GM23338 (cell line): ENCODE measurements at regions not wholly inside any gene's neighbourhood (a gene's known extent, or its start where the extent isn't known, plus 50 kb on each side); places are given as distances from the start of the nearest gene placed in this dataset.

Experiments used
- ATAC-seq: fragments of 200-7000 bp; cut with Tn5 transposase; 3 replicates; pipeline ENCODE4 v1.9.1; 2020
- DNase-seq: peaks from one replicate; pipeline ENCODE4 v3.0.0-alpha.2; 2015; ENCODE audit warnings: low spot score
- H2AFZ ChIP-seq: fragments of 200-600 bp; sonication (generic); 2 replicates; pipeline ENCODE4 v1.8.0; 2016; ENCODE audit warnings: antibody characterized with exemption, mild to moderate bottlenecking, moderate library complexity
- H3F3A ChIP-seq: fragments of 200-600 bp; sonication (generic); replicated peaks from 2 replicates; pipeline ENCODE4 v1.8.0; 2017; ENCODE audit warnings: antibody characterized with exemption, mixed run types, low read depth
- H3K27ac ChIP-seq: fragments of 200-600 bp; sonication (generic); 2 replicates; pipeline ENCODE4 v1.6.1; 2016; ENCODE audit warnings: low read depth
- H3K27me3 ChIP-seq: fragments of 200-600 bp; sonication (generic); 2 replicates; pipeline ENCODE4 v1.8.0; 2016; ENCODE audit warnings: mild to moderate bottlenecking, mixed run types, moderate library complexity; ENCODE audit not compliant: insufficient read depth
- H3K36me3 ChIP-seq: fragments of 200-600 bp; sonication (generic); 2 replicates; pipeline ENCODE4 v1.8.0; 2016; ENCODE audit warnings: mild to moderate bottlenecking; ENCODE audit not compliant: insufficient read depth
- H3K4me1 ChIP-seq: fragments of 200-600 bp; sonication (generic); 2 replicates; pipeline ENCODE4 v1.8.0; 2016; ENCODE audit warnings: mild to moderate bottlenecking, moderate library complexity; ENCODE audit not compliant: insufficient read depth
- H3K4me2 ChIP-seq: fragments of 200-600 bp; sonication (generic); 2 replicates; pipeline ENCODE4 v1.7.1; 2017; ENCODE audit warnings: mixed run types
- H3K4me3 ChIP-seq: fragments of 200-600 bp; sonication (generic); 2 replicates; pipeline ENCODE4 v1.6.1; 2016; ENCODE audit warnings: mixed run types
- H3K79me2 ChIP-seq: fragments of 200-600 bp; sonication (generic); replicated peaks from 2 replicates; pipeline ENCODE4 v1.8.0; 2017; ENCODE audit warnings: mild to moderate bottlenecking; ENCODE audit not compliant: insufficient read depth
- H3K9me2 ChIP-seq: fragments of 200-600 bp; sonication (generic); 2 replicates; pipeline ENCODE4 v1.8.0; 2017; ENCODE audit not compliant: insufficient read depth
- H4K20me1 ChIP-seq: fragments of 200-600 bp; sonication (generic); replicated peaks from 2 replicates; pipeline ENCODE4 v1.8.0; 2017; ENCODE audit warnings: mild to moderate bottlenecking; ENCODE audit not compliant: insufficient read depth
- H3K27ac Mint-ChIP-seq: 2 replicates; pipeline ENCODE4 v1.8.0; 2020; ENCODE audit warnings: inconsistent platforms, mild to moderate bottlenecking, moderate library complexity, mixed read lengths
- H3K27me3 Mint-ChIP-seq: 3 replicates; pipeline ENCODE4 v1.8.0; 2022; ENCODE audit warnings: low read depth, mild to moderate bottlenecking, moderate library complexity, mixed read lengths, inconsistent platforms; ENCODE audit not compliant: insufficient read depth, poor library complexity
- H3K36me3 Mint-ChIP-seq: 3 replicates; pipeline ENCODE4 v1.8.0; 2021; ENCODE audit warnings: low read depth, mild to moderate bottlenecking, inconsistent platforms, moderate library complexity, mixed read lengths
- H3K4me1 Mint-ChIP-seq: 3 replicates; pipeline ENCODE4 v1.8.0; 2020; ENCODE audit warnings: mild to moderate bottlenecking, inconsistent platforms, mixed read lengths
- H3K4me3 Mint-ChIP-seq: 3 replicates; pipeline ENCODE4 v1.8.0; 2021; ENCODE audit warnings: moderate library complexity, mild to moderate bottlenecking, inconsistent platforms, mixed read lengths
- H3K9me3 Mint-ChIP-seq: 3 replicates; pipeline ENCODE4 v1.8.0; 2020; ENCODE audit warnings: moderate library complexity, mild to moderate bottlenecking, inconsistent platforms, mixed read lengths
- CREB1 ChIP-seq: fragments of 250-450 bp; sonication (Bioruptor Pico); IDR thresholded peaks from 2 replicates; pipeline ENCODE4 v1.5.0; 2020; ENCODE audit warnings: low read depth, mild to moderate bottlenecking, moderate library complexity
- CTCF ChIP-seq, 2 experiments: fragments of 200-600 bp in 1 of 2; sonication (generic) in 1 of 2; conservative IDR thresholded peaks; 2 replicates each; pipeline versions ENCODE4 v1.5.1 to v1.6.1; 2016 to 2017; ENCODE audit warnings: antibody characterized with exemption in 2 of 2, low read depth in 2 of 2, mild to moderate bottlenecking in 2 of 2, moderate library complexity in 1 of 2
- ETS1 ChIP-seq: IDR thresholded peaks from 2 replicates; pipeline ENCODE4 v1.6.1; 2016; ENCODE audit warnings: antibody characterized with exemption
- EZH2phosphoT487 ChIP-seq: fragments of 200-600 bp; sonication (generic); IDR thresholded peaks from one replicate; pipeline ENCODE4 v1.8.1; 2018; ENCODE audit warnings: antibody characterized with exemption; ENCODE audit not compliant: unreplicated experiment
- NANOG ChIP-seq: IDR thresholded peaks from 2 replicates; pipeline ENCODE4 v1.6.1; 2016; ENCODE audit warnings: antibody characterized with exemption, borderline replicate concordance
- STAT1 ChIP-seq: IDR thresholded peaks from one replicate; pipeline ENCODE4 v1.6.1; 2016; ENCODE audit warnings: antibody characterized with exemption; ENCODE audit not compliant: unreplicated experiment
- ZNF114 ChIP-seq: fragments of 250-450 bp; sonication (Bioruptor Pico); IDR thresholded peaks from 2 replicates; pipeline ENCODE4 v1.5.0; 2020; ENCODE audit warnings: mild to moderate bottlenecking, moderate library complexity
- ZNF331 ChIP-seq: fragments of 250-450 bp; sonication (Bioruptor Pico); IDR thresholded peaks from 2 replicates; pipeline ENCODE4 v1.5.0; 2020; ENCODE audit warnings: low read depth, mild to moderate bottlenecking, moderate library complexity
- TF ChIP-seq, protein P1 (sequence below): fragments of 250-450 bp; sonication (Bioruptor Pico); IDR thresholded peaks from 2 replicates; pipeline ENCODE4 v1.5.0; 2020; ENCODE audit warnings: mild to moderate bottlenecking, moderate library complexity

DNA sequence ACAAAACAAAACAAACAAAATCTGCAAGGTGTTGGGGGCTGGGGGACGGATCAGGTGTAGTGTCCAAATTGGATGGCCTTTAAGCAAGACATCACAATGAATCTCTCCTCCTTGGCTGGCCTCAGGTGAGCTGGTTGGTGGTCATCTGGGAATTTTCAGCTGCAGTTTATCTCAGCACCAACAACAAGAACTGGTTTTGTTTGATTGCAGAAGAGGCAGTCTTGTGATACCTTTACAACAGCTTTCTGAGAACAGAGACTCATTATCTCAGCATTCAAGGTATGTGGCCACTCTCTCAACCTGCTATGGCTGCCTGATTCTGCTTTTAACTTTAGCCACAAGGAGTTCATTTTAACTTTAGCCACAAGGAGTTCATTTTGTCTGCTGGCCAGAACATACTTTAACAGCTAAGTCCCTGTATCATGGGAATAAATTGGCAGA, 1543.4 kb downstream of the EFNA5 start (continued):
- TF ChIP-seq, protein P1, sequence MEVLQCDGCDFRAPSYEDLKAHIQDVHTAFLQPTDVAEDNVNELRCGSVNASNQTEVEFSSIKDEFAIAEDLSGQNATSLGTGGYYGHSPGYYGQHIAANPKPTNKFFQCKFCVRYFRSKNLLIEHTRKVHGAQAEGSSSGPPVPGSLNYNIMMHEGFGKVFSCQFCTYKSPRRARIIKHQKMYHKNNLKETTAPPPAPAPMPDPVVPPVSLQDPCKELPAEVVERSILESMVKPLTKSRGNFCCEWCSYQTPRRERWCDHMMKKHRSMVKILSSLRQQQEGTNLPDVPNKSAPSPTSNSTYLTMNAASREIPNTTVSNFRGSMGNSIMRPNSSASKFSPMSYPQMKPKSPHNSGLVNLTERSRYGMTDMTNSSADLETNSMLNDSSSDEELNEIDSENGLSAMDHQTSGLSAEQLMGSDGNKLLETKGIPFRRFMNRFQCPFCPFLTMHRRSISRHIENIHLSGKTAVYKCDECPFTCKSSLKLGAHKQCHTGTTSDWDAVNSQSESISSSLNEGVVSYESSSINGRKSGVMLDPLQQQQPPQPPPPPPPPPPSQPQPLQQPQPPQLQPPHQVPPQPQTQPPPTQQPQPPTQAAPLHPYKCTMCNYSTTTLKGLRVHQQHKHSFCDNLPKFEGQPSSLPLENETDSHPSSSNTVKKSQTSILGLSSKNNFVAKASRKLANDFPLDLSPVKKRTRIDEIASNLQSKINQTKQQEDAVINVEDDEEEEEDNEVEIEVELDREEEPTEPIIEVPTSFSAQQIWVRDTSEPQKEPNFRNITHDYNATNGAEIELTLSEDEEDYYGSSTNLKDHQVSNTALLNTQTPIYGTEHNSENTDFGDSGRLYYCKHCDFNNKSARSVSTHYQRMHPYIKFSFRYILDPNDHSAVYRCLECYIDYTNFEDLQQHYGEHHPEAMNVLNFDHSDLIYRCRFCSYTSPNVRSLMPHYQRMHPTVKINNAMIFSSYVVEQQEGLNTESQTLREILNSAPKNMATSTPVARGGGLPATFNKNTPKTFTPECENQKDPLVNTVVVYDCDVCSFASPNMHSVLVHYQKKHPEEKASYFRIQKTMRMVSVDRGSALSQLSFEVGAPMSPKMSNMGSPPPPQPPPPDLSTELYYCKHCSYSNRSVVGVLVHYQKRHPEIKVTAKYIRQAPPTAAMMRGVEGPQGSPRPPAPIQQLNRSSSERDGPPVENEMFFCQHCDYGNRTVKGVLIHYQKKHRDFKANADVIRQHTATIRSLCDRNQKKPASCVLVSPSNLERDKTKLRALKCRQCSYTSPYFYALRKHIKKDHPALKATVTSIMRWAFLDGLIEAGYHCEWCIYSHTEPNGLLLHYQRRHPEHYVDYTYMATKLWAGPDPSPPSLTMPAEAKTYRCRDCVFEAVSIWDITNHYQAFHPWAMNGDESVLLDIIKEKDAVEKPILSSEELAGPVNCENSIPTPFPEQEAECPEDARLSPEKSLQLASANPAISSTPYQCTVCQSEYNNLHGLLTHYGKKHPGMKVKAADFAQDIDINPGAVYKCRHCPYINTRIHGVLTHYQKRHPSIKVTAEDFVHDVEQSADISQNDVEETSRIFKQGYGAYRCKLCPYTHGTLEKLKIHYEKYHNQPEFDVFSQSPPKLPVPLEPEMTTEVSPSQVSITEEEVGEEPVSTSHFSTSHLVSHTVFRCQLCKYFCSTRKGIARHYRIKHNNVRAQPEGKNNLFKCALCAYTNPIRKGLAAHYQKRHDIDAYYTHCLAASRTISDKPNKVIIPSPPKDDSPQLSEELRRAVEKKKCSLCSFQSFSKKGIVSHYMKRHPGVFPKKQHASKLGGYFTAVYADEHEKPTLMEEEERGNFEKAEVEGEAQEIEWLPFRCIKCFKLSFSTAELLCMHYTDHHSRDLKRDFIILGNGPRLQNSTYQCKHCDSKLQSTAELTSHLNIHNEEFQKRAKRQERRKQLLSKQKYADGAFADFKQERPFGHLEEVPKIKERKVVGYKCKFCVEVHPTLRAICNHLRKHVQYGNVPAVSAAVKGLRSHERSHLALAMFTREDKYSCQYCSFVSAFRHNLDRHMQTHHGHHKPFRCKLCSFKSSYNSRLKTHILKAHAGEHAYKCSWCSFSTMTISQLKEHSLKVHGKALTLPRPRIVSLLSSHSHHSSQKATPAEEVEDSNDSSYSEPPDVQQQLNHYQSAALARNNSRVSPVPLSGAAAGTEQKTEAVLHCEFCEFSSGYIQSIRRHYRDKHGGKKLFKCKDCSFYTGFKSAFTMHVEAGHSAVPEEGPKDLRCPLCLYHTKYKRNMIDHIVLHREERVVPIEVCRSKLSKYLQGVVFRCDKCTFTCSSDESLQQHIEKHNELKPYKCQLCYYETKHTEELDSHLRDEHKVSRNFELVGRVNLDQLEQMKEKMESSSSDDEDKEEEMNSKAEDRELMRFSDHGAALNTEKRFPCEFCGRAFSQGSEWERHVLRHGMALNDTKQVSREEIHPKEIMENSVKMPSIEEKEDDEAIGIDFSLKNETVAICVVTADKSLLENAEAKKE = no peak
- TF ChIP-seq ETS1 (no peak), STAT1 (no peak)

DNA sequence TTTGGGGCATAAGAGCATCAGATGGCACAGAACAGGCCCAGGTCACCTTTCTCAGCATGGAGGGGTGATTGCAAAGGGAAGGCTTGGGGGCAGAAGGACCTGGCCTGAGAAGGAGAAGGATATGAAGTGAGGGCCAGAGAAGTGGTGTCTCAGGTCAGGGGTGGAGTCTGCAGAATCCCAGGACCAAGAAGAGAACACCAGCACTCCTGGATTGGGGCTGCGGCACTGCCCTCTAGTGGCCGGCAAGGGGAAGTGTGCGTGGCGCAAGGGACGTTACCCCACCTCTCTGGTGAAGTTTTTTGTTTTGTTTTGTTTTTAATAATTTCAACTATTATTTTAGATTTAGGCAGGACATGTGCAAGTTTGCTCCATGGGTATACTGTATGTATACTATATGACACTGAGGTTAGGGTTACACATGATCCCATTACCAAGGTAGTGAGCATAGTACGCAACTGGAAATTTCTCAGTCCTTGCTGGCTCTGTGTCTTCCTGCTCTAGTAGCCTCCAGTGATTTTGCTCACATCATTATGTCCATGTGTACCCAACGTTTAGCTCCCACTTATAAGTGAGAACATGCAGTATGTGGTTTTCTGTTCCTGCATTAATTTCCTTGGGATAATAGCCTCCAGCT, 1548.6 kb downstream of the EFNA5 start:
- ATAC-seq (peak; percentile 91), DNase-seq (peak; percentile 66)
- Histone ChIP-seq H3K4me1 (peaks cover 3% of the 10 kb centered on the region; the same call in 1 of the 2 replicates), H3F3A (no peaks in the 10 kb centered on the region), H4K20me1 (no peaks in the 10 kb centered on the region), H2AFZ (no peak overlapping the region; the same call in 1 of the 2 replicates), H3K9me2 (peaks cover 9% of the 10 kb centered on the region; the same call in 1 of the 2 replicates), H3K27ac (no peak overlapping the region), H3K4me3 (no peak overlapping the region), H3K27me3 (no peaks in the 10 kb centered on the region), H3K36me3 (no peaks in the 10 kb centered on the region), H3K4me2 (no peak overlapping the region), H3K79me2 (no peaks in the 10 kb centered on the region)
- Mint-ChIP-seq H3K27me3 (no peaks in the 10 kb centered on the region), H3K4me3 (no peak overlapping the region), H3K9me3 (peaks cover 12% of the 10 kb centered on the region), H3K27ac (no peak overlapping the region), H3K4me1 (peaks cover 7% of the 10 kb centered on the region), H3K36me3 (peaks cover 13% of the 10 kb centered on the region)
- TF ChIP-seq CTCF (conservative IDR thresholded peaks at IDR 0.05; ENCODE audit: low read depth in 2 of 2) = peak; percentile 94
- TF ChIP-seq NANOG = no peak
- TF ChIP-seq CREB1 (CRISPR knock-in tag) = no peak
- no peak for TF ChIP-seq ZNF114 (CRISPR knock-in tag)
- no peak for TF ChIP-seq EZH2phosphoT487
- TF ChIP-seq ZNF331 (CRISPR knock-in tag) = no peak
